Mammary epithelial cell (primary cell): ENCODE measurements at regions not wholly inside any gene's neighbourhood (a gene's known extent, or its start where the extent isn't known, plus 50 kb on each side); places are given as distances from the start of the nearest gene placed in this dataset.

Source experiments
- EZH2 ChIP-seq: IDR thresholded peaks from 2 replicates; pipeline ENCODE4 v1.6.1; 2012; ENCODE audit warnings: low read length, inconsistent platforms, borderline replicate concordance
- TF ChIP-seq, protein P1 (sequence below), 2 donors: IDR thresholded peaks in 1 of 2; conservative IDR thresholded peaks in 1 of 2; 2 replicates each; pipeline ENCODE4 v1.5.1; 2011 to 2012; ENCODE audit warnings: inconsistent platforms in 2 of 2, low read length in 2 of 2, mild to moderate bottlenecking in 2 of 2, control low read depth in 1 of 2, low read depth in 1 of 2; ENCODE audit not compliant: insufficient read depth in 1 of 2; ENCODE audit errors: extremely low read depth in 1 of 2

GRCh38 chr1:81729818-81730217, 70.9 kb upstream of the ADGRL2 start:
- TF ChIP-seq, protein P1, sequence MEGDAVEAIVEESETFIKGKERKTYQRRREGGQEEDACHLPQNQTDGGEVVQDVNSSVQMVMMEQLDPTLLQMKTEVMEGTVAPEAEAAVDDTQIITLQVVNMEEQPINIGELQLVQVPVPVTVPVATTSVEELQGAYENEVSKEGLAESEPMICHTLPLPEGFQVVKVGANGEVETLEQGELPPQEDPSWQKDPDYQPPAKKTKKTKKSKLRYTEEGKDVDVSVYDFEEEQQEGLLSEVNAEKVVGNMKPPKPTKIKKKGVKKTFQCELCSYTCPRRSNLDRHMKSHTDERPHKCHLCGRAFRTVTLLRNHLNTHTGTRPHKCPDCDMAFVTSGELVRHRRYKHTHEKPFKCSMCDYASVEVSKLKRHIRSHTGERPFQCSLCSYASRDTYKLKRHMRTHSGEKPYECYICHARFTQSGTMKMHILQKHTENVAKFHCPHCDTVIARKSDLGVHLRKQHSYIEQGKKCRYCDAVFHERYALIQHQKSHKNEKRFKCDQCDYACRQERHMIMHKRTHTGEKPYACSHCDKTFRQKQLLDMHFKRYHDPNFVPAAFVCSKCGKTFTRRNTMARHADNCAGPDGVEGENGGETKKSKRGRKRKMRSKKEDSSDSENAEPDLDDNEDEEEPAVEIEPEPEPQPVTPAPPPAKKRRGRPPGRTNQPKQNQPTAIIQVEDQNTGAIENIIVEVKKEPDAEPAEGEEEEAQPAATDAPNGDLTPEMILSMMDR (conservative IDR thresholded peaks at IDR 0.05 in 1 of 2, IDR thresholded peaks at IDR 0.05 in 1 of 2; ENCODE audit: extremely low read depth in 1 of 2, insufficient read depth in 1 of 2, low read depth in 1 of 2, low read length in 2 of 2): no peak
- TF ChIP-seq EZH2: no peak
